ENCODE measurements at regions not wholly inside any gene's neighbourhood (a gene's known extent, or its start where the extent isn't known, plus 50 kb on each side); places are given as distances from the start of the nearest gene placed in this dataset.

GRCh38 chr12:107225635-107226034 lies 132.3 kb upstream of the CRY1 start:
- peak in 1 of 2 experiments; percentile 31 for DNase-seq (ENCODE audit: low read depth in 2 of 2)

GRCh38 chr12:107226126-107226525 lies 132.8 kb upstream of the CRY1 start:
- no peak for DNase-seq (ENCODE audit: low read depth in 2 of 2)

- DNase-seq (ENCODE audit: low read depth in 2 of 2), result no peak
Observed at GRCh38 chr12:107228076-107228475, 134.7 kb upstream of the CRY1 start.

- no peak for DNase-seq (ENCODE audit: low read depth in 2 of 2)
Observed at GRCh38 chr12:107229827-107230226, 136.5 kb upstream of the CRY1 start.

- no peak for DNase-seq (ENCODE audit: low read depth in 2 of 2)
Observed at GRCh38 chr12:107231303-107231702, 138.0 kb upstream of the CRY1 start.

GRCh38 chr12:107233551-107233950 lies 140.2 kb upstream of the CRY1 start:
- no peak for DNase-seq (ENCODE audit: low read depth in 2 of 2)

GRCh38 chr12:107235600-107235999 lies 142.3 kb upstream of the CRY1 start:
- no peak for DNase-seq (ENCODE audit: low read depth in 2 of 2)

- DNase-seq (ENCODE audit: low read depth in 2 of 2), result no peak
Observed at GRCh38 chr12:107236824-107237511, 143.6 kb upstream of the CRY1 start.

- DNase-seq (ENCODE audit: low read depth in 2 of 2), result no peak
Observed at GRCh38 chr12:107238296-107238695, 144.9 kb upstream of the CRY1 start.

- no peak for DNase-seq (ENCODE audit: low read depth in 2 of 2)
Observed at GRCh38 chr12:107241411-107241810, 148.1 kb upstream of the CRY1 start.

GRCh38 chr12:107242189-107242588 lies 148.8 kb upstream of the CRY1 start:
- no peak for DNase-seq (ENCODE audit: low read depth in 2 of 2)

GRCh38 chr12:107243341-107243740 lies 150.0 kb upstream of the CRY1 start:
- DNase-seq (ENCODE audit: low read depth in 2 of 2), result no peak

- DNase-seq (ENCODE audit: low read depth in 2 of 2), result no peak
Observed at GRCh38 chr12:107244584-107244983, 151.2 kb upstream of the CRY1 start.

- no peak for DNase-seq (ENCODE audit: low read depth in 2 of 2)
Observed at GRCh38 chr12:107247650-107248049, 154.3 kb upstream of the CRY1 start.

GRCh38 chr12:107248187-107248586 lies 154.8 kb upstream of the CRY1 start:
- no peak for DNase-seq (ENCODE audit: low read depth in 2 of 2)

- DNase-seq (ENCODE audit: low read depth in 2 of 2), result no peak
Observed at GRCh38 chr12:107251288-107251687, 157.9 kb upstream of the CRY1 start.

GRCh38 chr12:107253361-107253760 lies 160.0 kb upstream of the CRY1 start:
- no peak for DNase-seq (ENCODE audit: low read depth in 2 of 2)

- DNase-seq (ENCODE audit: low read depth in 2 of 2), result no peak
Observed at GRCh38 chr12:107254258-107254856, 161.0 kb upstream of the CRY1 start.

GRCh38 chr12:107258780-107259179 lies 165.4 kb upstream of the CRY1 start:
- DNase-seq (ENCODE audit: low read depth in 2 of 2), result no peak

- no peak for DNase-seq (ENCODE audit: low read depth in 2 of 2)
Observed at GRCh38 chr12:107263980-107264379, 170.6 kb upstream of the CRY1 start.

- DNase-seq (ENCODE audit: low read depth in 2 of 2), result no peak
Observed at GRCh38 chr12:107264667-107265066, 171.3 kb upstream of the CRY1 start.

GRCh38 chr12:107267604-107268003 lies 174.3 kb upstream of the CRY1 start:
- DNase-seq (ENCODE audit: low read depth in 2 of 2), result no peak

- DNase-seq (ENCODE audit: low read depth in 2 of 2), result no peak
Observed at GRCh38 chr12:107271523-107271922, 178.2 kb upstream of the CRY1 start.

- DNase-seq (ENCODE audit: low read depth in 2 of 2), result no peak
Observed at GRCh38 chr12:107275530-107275929, 182.2 kb upstream of the CRY1 start.

Measured in fibroblast of skin of left biceps (primary cell).